Activated CD4-positive, alpha-beta memory T cell treated with anti-CD3 and anti-CD28 coated beads, Interleukin-2, amount 10 ng/mL, durations not matched to agents 7 days and 5 days (primary cell): ENCODE measurements at regions not wholly inside any gene's neighbourhood (a gene's known extent, or its start where the extent isn't known, plus 50 kb on each side); places are given as distances from the start of the nearest gene placed in this dataset.

Experiments
- CTCF ChIA-PET: fragments of 350-600 bp; sonication (Branson Sonifier 250); formaldehyde crosslinking; loops from one replicate; lab custom pipeline; 2021; ENCODE audit warnings: antibody characterized with exemption, inconsistent platforms; lab: Charles Lee
- POLR2A ChIA-PET: fragments of 350-600 bp; sonication (Branson Sonifier 250); formaldehyde crosslinking; loops from one replicate; lab custom pipeline; 2021; ENCODE audit warnings: antibody characterized with exemption; lab: Charles Lee
- DNase-seq: peaks from one replicate; pipeline ENCODE4 v3.0.0-alpha.2; 2020
- H3K27ac Mint-ChIP-seq: one replicate; pipeline ENCODE4 v1.8.0; 2021; ENCODE audit warnings: mild to moderate bottlenecking, mixed read lengths
- H3K27me3 Mint-ChIP-seq: one replicate; pipeline ENCODE4 v1.8.0; 2021; ENCODE audit warnings: mixed read lengths
- H3K36me3 Mint-ChIP-seq: one replicate; pipeline ENCODE4 v1.8.0; 2021; ENCODE audit warnings: low read depth, mixed read lengths
- H3K4me1 Mint-ChIP-seq: one replicate; pipeline ENCODE4 v1.8.0; 2021; ENCODE audit warnings: mixed read lengths
- H3K4me3 Mint-ChIP-seq: one replicate; pipeline ENCODE4 v1.8.0; 2021; ENCODE audit warnings: mild to moderate bottlenecking, mixed read lengths
- H3K9me3 Mint-ChIP-seq: one replicate; pipeline ENCODE4 v1.8.0; 2021; ENCODE audit warnings: mixed read lengths

GRCh38 chr3:103167850-103168249, 733.0 kb downstream of the ZPLD1 start:
- CTCF ChIA-PET, result no interaction called here

GRCh38 chr3:103169289-103169688, 734.5 kb downstream of the ZPLD1 start:
- Mint-ChIP-seq H3K9me3 (peaks cover 5% of the 10 kb centered on the region), H3K27ac (no peak overlapping the region), H3K4me3 (no peak overlapping the region), H3K36me3 (no peaks in the 10 kb centered on the region), H3K27me3 (no peaks in the 10 kb centered on the region), H3K4me1 (no peaks in the 10 kb centered on the region)
- no peak for DNase-seq
- CTCF ChIA-PET, result no interaction called here
- POLR2A ChIA-PET, result no interaction called here

More at GRCh38 chr3:103167850-103168249, 733.0 kb downstream of the ZPLD1 start:
- H3K27ac Mint-ChIP-seq, result no peak overlapping the region
- no peaks in the 10 kb centered on the region for H3K36me3 Mint-ChIP-seq
- H3K4me1 Mint-ChIP-seq, result no peaks in the 10 kb centered on the region
- peaks cover 5% of the 10 kb centered on the region for H3K9me3 Mint-ChIP-seq
- DNase-seq, result no peak
- POLR2A ChIA-PET, result no interaction called here
- no peaks in the 10 kb centered on the region for H3K27me3 Mint-ChIP-seq
- no peak overlapping the region for H3K4me3 Mint-ChIP-seq

GRCh38 chr3:103170651-103171050, 735.8 kb downstream of the ZPLD1 start:
- H3K4me1 Mint-ChIP-seq, result no peaks in the 10 kb centered on the region
- no peaks in the 10 kb centered on the region for H3K36me3 Mint-ChIP-seq
- H3K4me3 Mint-ChIP-seq, result no peak overlapping the region
- POLR2A ChIA-PET, result no interaction called here
- no peak overlapping the region for H3K27ac Mint-ChIP-seq
- DNase-seq, result no peak
- peaks cover 7% of the 10 kb centered on the region for H3K9me3 Mint-ChIP-seq
- no peaks in the 10 kb centered on the region for H3K27me3 Mint-ChIP-seq
- CTCF ChIA-PET, result no interaction called here

GRCh38 chr3:103173940-103174339, 739.1 kb downstream of the ZPLD1 start:
- Mint-ChIP-seq H3K4me1 (no peaks in the 10 kb centered on the region), H3K27ac (no peak overlapping the region), H3K27me3 (no peaks in the 10 kb centered on the region), H3K4me3 (no peak overlapping the region), H3K9me3 (peaks cover 4% of the 10 kb centered on the region), H3K36me3 (no peaks in the 10 kb centered on the region)
- POLR2A ChIA-PET, result no interaction called here
- no peak for DNase-seq
- CTCF ChIA-PET, result no interaction called here

GRCh38 chr3:103181160-103181559, 746.3 kb downstream of the ZPLD1 start:
- POLR2A ChIA-PET, result no interaction called here
- no peaks in the 10 kb centered on the region for H3K27me3 Mint-ChIP-seq

GRCh38 chr3:103184772-103185171, 750.0 kb downstream of the ZPLD1 start:
- H3K9me3 Mint-ChIP-seq, result peaks cover 3% of the 10 kb centered on the region
- H3K27me3 Mint-ChIP-seq, result no peaks in the 10 kb centered on the region
- CTCF ChIA-PET, result no interaction called here
- no peak overlapping the region for H3K4me3 Mint-ChIP-seq
- no peak overlapping the region for H3K27ac Mint-ChIP-seq
- DNase-seq, result no peak
- POLR2A ChIA-PET, result no interaction called here
- H3K4me1 Mint-ChIP-seq, result no peaks in the 10 kb centered on the region
- H3K36me3 Mint-ChIP-seq, result no peaks in the 10 kb centered on the region

More at GRCh38 chr3:103181160-103181559, 746.3 kb downstream of the ZPLD1 start:
- H3K36me3 Mint-ChIP-seq, result no peaks in the 10 kb centered on the region
- DNase-seq, result no peak
- no peak overlapping the region for H3K4me3 Mint-ChIP-seq
- peaks cover 3% of the 10 kb centered on the region for H3K9me3 Mint-ChIP-seq
- H3K4me1 Mint-ChIP-seq, result no peaks in the 10 kb centered on the region
- CTCF ChIA-PET, result no interaction called here
- H3K27ac Mint-ChIP-seq, result no peak overlapping the region

- no peaks in the 10 kb centered on the region for H3K36me3 Mint-ChIP-seq
- no peaks in the 10 kb centered on the region for H3K9me3 Mint-ChIP-seq
- CTCF ChIA-PET, result no interaction called here
- no peaks in the 10 kb centered on the region for H3K27me3 Mint-ChIP-seq
- H3K27ac Mint-ChIP-seq, result no peak overlapping the region
- no peaks in the 10 kb centered on the region for H3K4me1 Mint-ChIP-seq
- DNase-seq, result no peak
- POLR2A ChIA-PET, result no interaction called here
- H3K4me3 Mint-ChIP-seq, result no peak overlapping the region
Observed at GRCh38 chr3:103189941-103190340, 755.1 kb downstream of the ZPLD1 start.

GRCh38 chr3:103195216-103195615, 760.4 kb downstream of the ZPLD1 start:
- H3K27ac Mint-ChIP-seq, result no peak overlapping the region
- CTCF ChIA-PET, result no interaction called here
- POLR2A ChIA-PET, result no interaction called here

GRCh38 chr3:103203441-103203840, 768.6 kb downstream of the ZPLD1 start:
- Mint-ChIP-seq H3K4me1 (no peaks in the 10 kb centered on the region), H3K4me3 (no peak overlapping the region), H3K36me3 (no peaks in the 10 kb centered on the region), H3K27ac (no peak overlapping the region), H3K27me3 (no peaks in the 10 kb centered on the region), H3K9me3 (no peaks in the 10 kb centered on the region)
- DNase-seq, result no peak
- POLR2A ChIA-PET, result no interaction called here
- CTCF ChIA-PET, result no interaction called here

More at GRCh38 chr3:103195216-103195615, 760.4 kb downstream of the ZPLD1 start:
- Mint-ChIP-seq H3K36me3 (no peaks in the 10 kb centered on the region), H3K4me3 (no peak overlapping the region), H3K4me1 (no peaks in the 10 kb centered on the region), H3K9me3 (no peaks in the 10 kb centered on the region), H3K27me3 (no peaks in the 10 kb centered on the region)
- DNase-seq, result no peak

- ChIA-PET POLR2A (no interaction called here), CTCF (no interaction called here)
- no peaks in the 10 kb centered on the region for H3K4me1 Mint-ChIP-seq
- H3K27ac Mint-ChIP-seq, result no peak overlapping the region
- no peaks in the 10 kb centered on the region for H3K27me3 Mint-ChIP-seq
- H3K9me3 Mint-ChIP-seq, result no peaks in the 10 kb centered on the region
- H3K36me3 Mint-ChIP-seq, result no peaks in the 10 kb centered on the region
- DNase-seq, result no peak
- no peak overlapping the region for H3K4me3 Mint-ChIP-seq
Observed at GRCh38 chr3:103210583-103210982, 775.8 kb downstream of the ZPLD1 start.

- H3K9me3 Mint-ChIP-seq, result peaks cover 4% of the 10 kb centered on the region
- ChIA-PET POLR2A (no interaction called here), CTCF (interaction anchor here (0.6 kb wide), 1 partner anchor 511 kb away, joined by 4 read pairs; no protein-coding TSS in a partner anchor)
- no peak overlapping the region for H3K4me3 Mint-ChIP-seq
- no peaks in the 10 kb centered on the region for H3K27me3 Mint-ChIP-seq
- no peak for DNase-seq
- no peak overlapping the region for H3K27ac Mint-ChIP-seq
- H3K4me1 Mint-ChIP-seq, result no peaks in the 10 kb centered on the region
- no peaks in the 10 kb centered on the region for H3K36me3 Mint-ChIP-seq
Observed at GRCh38 chr3:103218146-103218545, 783.3 kb downstream of the ZPLD1 start.

- Mint-ChIP-seq H3K27me3 (no peaks in the 10 kb centered on the region), H3K4me1 (no peaks in the 10 kb centered on the region), H3K4me3 (no peak overlapping the region), H3K9me3 (peaks cover 4% of the 10 kb centered on the region), H3K36me3 (no peaks in the 10 kb centered on the region), H3K27ac (no peak overlapping the region)
- DNase-seq, result no peak
- ChIA-PET CTCF (no interaction called here), POLR2A (no interaction called here)
Observed at GRCh38 chr3:103218793-103219192, 784.0 kb downstream of the ZPLD1 start.

GRCh38 chr3:103227651-103228050, 792.8 kb downstream of the ZPLD1 start:
- Mint-ChIP-seq H3K9me3 (no peaks in the 10 kb centered on the region), H3K4me3 (no peak overlapping the region)
- DNase-seq, result no peak

GRCh38 chr3:103247459-103247858, 812.6 kb downstream of the ZPLD1 start:
- ChIA-PET CTCF (no interaction called here), POLR2A (no interaction called here)
- Mint-ChIP-seq H3K9me3 (no peaks in the 10 kb centered on the region), H3K4me1 (no peaks in the 10 kb centered on the region), H3K27me3 (no peaks in the 10 kb centered on the region), H3K27ac (no peak overlapping the region), H3K36me3 (no peaks in the 10 kb centered on the region), H3K4me3 (no peak overlapping the region)
- DNase-seq, result no peak

More at GRCh38 chr3:103227651-103228050, 792.8 kb downstream of the ZPLD1 start:
- Mint-ChIP-seq H3K36me3 (no peaks in the 10 kb centered on the region), H3K27me3 (no peaks in the 10 kb centered on the region), H3K4me1 (no peaks in the 10 kb centered on the region), H3K27ac (no peak overlapping the region)
- CTCF ChIA-PET, result no interaction called here
- POLR2A ChIA-PET, result no interaction called here
